Erythroblast (primary cell): ENCODE measurements at regions not wholly inside any gene's neighbourhood (a gene's known extent, or its start where the extent isn't known, plus 50 kb on each side); places are given as distances from the start of the nearest gene placed in this dataset.
"Not testable (repeated sequence)": the region's sequence is repeated elsewhere in the genome, so short reads cannot be mapped to it uniquely, and the experiment has no call there.

Experiments used
- DNase-seq, 2 experiments: peaks; one replicate each; lab custom pipeline; 2025; lab: John Stamatoyannopoulos, UW
- GATA1 ChIP-seq: IDR thresholded peaks from 2 replicates; pipeline ENCODE4 v1.6.1; 2011; ENCODE audit warnings: low read depth, mild to moderate bottlenecking, control low read depth, low read length, moderate library complexity
- POLR2A ChIP-seq: IDR thresholded peaks from 2 replicates; pipeline ENCODE4 v1.6.1; 2011; ENCODE audit warnings: mild to moderate bottlenecking, low read length

DNA sequence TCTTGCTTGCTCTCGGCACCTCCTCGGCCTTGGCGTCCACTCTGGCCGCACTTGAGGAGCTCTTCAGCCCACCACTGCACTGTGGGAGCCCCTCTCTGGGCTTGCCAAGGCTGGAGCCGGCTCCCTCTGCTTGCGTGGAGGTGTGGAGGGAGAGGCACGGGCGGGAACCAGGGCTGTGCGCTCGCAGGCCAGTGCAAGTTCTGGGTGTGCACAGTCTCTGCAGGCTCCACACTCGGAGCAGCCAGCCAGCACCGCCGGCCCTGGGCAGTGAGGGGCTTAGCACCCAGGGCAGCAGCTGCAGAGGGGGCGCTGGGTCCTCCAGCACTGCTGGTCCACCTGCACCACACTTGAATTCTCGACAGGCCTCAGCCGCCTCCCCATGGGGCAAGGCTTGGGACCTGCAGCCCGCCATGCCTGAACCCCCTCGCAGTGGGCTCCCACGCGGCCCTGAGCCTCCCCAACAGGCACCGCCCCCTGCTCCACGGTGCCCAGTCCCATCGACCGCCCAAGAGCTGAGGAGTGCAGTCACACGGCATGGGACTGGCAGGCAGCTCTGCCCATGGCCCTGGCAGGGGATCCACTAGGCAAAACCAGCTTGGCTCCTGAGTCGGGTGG lies 411.2 kb upstream of the CHAC2 start:
- DNase-seq, result no peak
- no peak for TF ChIP-seq GATA1
- no peak for TF ChIP-seq POLR2A

DNA sequence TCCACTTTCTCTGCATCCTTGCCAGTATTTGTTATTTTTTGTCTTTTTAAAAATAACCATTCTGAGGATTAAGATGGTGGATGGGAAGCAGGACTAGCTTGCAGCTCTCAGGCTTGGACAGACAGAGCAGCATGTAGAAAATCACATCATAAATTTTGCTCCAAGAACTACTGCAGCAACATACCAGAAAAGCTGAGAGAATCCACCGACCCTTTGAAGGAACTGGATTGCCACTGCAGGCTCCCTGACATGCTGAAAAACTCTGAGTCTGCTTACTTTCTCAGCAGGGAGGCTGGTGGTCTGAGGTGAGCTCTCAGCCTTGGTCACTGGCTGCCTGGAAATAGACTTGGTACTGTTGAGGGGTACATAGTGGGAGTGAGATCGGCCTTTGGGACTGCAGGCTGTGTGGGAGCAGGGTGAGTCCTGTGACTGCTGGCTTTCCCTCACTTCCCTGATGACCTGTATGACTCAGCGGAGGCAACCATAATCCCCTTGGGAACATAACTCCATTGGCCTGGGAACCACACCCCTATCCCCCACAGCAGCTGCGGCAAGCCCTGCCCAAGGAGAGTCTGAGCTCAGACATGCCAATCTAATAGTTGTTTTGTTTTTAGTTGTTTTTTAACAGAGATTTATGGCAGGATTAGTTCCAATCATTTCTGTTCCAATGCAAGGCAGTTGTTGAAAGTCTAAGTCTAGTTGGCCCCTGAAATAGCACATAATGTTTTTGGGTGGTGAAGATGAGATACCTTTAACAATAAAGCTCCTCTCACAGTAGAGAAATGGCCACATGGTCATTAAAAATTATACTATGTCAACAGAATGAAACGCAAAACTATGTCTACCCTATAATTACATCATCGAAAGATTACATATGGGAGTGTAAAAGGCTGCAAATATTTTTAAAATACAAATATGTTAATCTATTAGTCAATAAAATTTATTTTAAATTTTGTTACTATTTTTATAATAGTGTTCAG lies 414.2 kb upstream of the CHAC2 start:
- no peak for DNase-seq
- no peak for TF ChIP-seq GATA1
- no peak for TF ChIP-seq POLR2A

DNA sequence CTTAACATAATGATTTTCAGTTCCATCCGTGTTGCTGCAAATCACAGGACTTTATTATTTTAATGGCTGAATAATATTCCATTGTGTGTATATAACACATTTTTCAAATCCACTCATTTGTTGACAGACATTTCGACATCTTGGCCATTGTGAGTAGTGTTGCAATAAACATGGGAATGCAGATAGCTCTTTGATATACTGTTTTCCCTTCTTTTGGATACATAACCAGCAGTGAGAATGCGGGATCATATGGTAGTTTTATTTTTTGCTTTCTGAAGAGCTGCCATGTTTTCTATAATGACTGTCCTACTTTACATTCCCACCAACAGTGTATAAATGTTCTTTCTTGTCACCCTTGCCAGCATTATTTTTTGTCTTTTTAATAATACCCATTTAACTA lies 420.3 kb upstream of the CHAC2 start:
- no peak for DNase-seq
- TF ChIP-seq GATA1 (no peak), POLR2A (no peak)

DNA sequence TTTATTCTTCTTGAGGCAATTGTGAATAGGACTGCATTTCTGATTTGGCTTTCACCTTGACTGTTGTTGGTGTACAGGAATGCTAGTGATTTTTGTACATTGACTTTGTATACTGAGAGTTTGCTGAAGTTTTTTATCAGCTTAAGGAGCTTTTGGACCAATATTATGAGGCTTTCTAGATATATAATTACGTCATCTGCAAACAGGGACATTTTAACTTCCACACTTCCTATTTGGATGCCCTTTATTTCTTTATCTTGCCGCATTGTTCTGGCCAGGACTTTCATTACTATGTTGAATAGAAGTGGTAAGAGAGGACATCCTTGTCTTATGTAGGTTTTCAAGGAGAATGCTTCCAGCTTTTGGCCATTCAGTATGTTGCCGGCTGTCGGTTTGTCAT lies 425.4 kb upstream of the CHAC2 start:
- no peak for DNase-seq
- TF ChIP-seq GATA1, result no peak
- TF ChIP-seq POLR2A, result no peak

DNA sequence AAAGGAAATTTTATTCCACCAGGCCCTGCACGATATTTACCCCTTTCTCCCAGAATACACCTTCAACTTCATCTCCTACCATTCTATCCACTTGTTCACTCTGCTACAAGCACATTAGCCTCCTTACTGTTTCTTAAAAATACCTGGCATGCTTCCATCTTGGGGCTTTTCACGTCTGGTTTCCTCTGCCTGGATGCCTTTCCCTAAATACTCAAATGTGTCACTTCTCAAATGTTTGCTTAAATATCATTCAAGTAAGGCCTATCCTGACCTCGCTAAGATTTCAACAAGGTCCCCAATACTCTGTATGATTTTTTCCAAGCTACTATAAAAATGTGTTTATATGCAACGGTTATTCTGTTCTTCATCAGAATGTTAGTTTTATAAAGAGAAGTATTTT lies 433.0 kb upstream of the CHAC2 start:
- no peak for DNase-seq
- no peak for TF ChIP-seq GATA1
- TF ChIP-seq POLR2A, result no peak

DNA sequence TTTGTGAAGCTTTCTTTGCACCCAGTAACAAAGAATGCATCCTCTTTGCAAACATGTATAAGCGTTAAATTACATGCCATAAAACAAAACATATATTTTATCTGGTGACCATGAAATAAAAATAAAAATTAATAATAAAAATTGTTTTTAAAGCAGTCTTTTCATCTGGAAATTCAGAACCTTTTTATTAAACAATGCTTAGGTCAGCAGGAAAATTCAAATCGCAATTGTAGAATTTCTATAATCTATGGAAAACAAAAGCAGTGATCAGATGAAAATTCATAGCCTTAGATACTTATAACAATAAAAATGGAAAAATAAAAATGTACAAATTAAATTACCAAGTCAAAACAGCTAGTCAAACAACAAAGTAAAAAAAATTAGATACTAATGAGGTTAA lies 435.9 kb upstream of the CHAC2 start:
- TF ChIP-seq POLR2A (no peak), GATA1 (no peak)
- DNase-seq, result no peak

DNA sequence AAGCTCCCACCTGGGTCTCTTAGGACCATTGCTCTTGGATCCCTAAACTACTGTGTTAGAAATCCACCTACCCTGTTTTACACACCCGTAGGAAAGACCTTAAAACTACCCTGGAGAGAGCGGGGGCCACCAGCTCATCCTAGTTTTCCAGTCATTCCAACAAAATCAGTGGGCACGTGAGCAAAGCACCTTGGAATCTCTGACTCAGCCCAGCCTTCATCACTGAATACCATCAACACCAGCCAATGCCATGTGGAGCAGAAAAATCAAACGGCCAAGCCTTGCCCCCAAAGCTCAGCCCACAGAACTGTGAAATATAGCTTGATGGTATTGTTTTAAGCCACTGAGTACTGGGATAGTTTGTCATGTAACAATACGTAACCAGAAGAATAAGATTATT lies 449.7 kb upstream of the CHAC2 start:
- TF ChIP-seq GATA1 (no peak), POLR2A (no peak)
- DNase-seq, result no peak

DNA sequence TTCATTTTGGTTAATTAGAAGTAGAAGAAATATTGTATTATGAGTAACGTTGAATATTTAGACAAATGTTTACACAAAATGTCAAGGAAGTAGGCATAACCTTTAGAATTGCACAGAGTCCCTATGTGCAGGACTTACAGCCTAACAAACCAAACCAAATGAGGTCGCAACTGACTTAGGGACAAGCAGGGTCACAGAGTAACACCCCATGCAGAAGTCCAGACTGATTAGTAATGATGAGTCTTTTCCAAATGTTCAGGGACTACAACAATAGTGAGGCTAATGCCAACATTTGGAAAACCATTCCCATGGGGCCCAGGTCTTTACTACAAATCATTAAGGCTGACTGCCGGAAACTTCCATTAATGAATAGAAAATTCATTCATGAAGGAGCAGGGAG lies 452.5 kb upstream of the CHAC2 start:
- no peak for DNase-seq
- TF ChIP-seq GATA1, result no peak
- no peak for TF ChIP-seq POLR2A

DNA sequence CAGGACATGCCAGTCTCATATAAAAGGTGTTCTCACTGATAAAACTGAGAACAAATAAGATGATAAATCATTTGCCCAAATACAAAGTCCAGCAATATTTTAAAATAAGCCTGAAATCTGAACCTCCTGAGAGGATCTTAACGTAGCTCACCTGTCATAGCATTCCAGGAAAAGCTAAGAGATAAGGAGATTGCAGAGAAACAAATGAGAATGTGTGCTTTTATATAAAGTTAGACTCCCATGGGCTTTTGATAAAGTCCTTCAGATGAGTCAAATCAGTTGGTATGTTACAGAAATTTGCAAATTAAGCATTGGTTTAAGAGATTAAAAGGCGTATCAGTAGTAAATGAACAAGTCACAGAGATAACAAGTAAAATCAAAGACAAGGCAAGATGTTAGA lies 452.9 kb upstream of the CHAC2 start:
- no peak for DNase-seq
- TF ChIP-seq GATA1 (no peak), POLR2A (no peak)

DNA sequence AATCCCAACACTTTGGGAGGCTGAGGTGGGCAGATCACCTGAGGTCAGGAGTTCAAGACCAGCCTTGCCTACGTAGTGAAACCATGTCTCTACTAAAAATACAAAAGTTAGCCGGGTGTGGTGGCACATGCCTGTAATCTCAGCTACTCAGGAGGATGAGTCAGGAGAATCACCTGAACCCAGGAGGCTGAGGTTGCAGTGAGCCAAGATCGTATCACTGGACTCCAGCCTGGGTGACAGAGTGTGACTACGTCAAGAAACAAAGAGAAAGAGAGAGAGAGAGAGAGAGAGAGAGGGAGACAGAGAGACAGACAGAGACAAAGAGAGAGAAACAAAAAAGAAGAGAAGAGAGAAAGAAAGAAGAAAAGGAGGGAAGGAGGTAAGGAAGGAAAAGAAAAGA lies 454.0 kb upstream of the CHAC2 start:
- not testable (repeated sequence) for DNase-seq

DNA sequence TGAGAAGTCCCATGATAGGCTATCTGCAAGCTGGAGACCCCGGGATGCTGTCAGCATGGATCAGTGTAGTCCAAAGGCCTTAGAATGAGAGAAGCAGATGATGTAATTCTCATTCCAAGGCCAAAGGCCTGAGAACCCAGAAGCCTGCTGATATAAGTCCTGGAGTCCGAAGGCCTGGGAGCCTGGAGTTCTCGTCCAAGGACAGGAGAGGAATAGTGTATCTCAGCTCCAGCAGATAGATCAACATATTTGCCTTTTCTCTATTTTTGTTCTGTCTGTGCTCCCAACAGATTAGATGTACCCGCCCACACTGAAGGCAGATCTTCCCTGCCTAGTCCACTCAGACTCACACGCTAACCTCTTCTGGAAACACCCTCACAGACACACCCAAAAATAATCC lies 454.9 kb upstream of the CHAC2 start:
- TF ChIP-seq POLR2A (no peak), GATA1 (no peak)
- no peak for DNase-seq

DNA sequence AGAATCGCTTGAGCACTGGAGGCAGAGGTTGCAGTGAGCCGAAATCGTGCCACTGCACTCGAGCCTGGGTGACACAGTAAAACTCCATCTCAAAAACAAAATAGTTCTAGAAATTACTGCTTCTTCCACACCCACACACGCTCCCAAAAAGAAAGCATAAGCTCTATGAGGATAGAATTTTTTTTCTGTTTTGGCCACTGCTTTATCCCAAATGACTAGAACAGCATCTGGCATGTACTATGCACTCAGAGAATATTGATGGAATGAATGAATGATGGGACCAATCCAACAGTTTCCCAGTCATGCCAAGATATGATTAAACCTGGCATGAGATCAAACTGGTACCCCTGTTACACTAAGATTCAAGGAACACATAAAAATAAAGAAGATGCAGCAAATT lies 455.4 kb upstream of the CHAC2 start:
- TF ChIP-seq GATA1, result no peak
- TF ChIP-seq POLR2A, result no peak
- DNase-seq, result no peak

DNA sequence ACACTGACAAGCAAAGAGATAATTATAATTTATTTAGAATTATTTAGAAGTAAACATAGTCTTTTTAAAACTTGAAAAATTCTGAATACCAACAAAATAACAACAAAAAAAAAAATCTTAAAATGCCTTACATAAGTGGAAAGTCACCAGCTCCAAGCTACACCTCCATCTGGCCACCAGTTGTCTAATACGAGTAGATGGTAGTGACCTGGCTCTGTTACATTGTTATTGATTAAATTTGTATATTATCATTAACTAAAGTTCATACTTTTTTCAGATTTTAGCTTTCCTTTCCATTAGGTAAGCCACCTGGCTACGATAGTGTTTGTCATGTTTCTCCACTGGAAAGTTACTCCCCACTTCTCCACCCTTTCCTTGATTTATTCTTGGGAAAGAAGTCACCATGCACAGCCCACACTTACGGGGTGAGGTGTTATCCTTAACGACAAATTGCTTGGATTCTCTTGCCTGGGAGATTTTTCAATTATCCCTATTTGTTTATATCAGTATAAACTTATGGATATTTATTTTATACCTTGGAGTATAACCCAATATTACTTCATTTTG lies 464.5 kb upstream of the CHAC2 start:
- no peak for DNase-seq
- TF ChIP-seq GATA1, result no peak
- no peak for TF ChIP-seq POLR2A

DNA sequence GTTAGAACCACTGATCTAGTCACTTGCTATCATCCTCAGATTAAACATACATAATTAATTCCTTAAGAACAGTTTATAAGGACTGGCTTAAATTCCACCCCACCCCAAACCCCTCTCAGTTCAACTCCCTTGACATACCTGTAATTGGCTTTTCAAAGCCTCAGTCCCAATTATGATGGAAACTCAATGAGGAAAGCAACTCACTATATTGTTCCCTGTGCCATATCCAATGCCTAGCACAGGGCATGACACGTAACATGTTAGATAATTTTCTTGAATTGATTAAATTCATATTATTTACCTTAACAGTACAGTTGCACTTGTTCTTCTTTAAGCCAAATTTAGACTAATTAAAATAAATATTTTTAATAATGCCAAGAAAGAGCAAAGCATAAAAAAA lies 465.1 kb upstream of the CHAC2 start:
- DNase-seq, result no peak

More for the DNA sequence above, 465.1 kb upstream of the CHAC2 start:
- no peak for TF ChIP-seq POLR2A
- TF ChIP-seq GATA1, result no peak
